ENCODE measurements at regions not wholly inside any gene's neighbourhood (a gene's known extent, or its start where the extent isn't known, plus 50 kb on each side); places are given as distances from the start of the nearest gene placed in this dataset.

DNA sequence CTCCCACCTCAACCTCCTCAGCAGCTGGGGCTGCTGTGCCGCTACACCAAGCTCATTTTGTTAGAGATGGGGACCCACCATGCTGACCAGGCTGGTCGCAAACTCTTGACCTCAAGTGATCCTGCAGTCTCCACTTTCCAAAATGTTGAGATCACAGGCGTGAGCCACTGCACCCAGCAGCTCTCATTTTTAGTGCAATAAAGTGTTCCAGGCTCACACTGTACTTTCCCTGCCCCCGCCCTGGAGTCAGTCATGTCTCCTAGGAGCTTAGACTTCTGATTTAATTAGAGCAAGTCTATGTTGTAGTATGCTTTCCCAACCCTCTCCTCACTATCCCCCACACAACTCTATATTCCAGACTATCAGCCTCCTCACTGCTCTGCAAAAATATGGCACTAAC lies 238.0 kb upstream of the ACTBL2 start:
- TF ChIP-seq POLR2A (IDR thresholded peaks at IDR 0.05): no peak
- TF ChIP-seq, protein P1, sequence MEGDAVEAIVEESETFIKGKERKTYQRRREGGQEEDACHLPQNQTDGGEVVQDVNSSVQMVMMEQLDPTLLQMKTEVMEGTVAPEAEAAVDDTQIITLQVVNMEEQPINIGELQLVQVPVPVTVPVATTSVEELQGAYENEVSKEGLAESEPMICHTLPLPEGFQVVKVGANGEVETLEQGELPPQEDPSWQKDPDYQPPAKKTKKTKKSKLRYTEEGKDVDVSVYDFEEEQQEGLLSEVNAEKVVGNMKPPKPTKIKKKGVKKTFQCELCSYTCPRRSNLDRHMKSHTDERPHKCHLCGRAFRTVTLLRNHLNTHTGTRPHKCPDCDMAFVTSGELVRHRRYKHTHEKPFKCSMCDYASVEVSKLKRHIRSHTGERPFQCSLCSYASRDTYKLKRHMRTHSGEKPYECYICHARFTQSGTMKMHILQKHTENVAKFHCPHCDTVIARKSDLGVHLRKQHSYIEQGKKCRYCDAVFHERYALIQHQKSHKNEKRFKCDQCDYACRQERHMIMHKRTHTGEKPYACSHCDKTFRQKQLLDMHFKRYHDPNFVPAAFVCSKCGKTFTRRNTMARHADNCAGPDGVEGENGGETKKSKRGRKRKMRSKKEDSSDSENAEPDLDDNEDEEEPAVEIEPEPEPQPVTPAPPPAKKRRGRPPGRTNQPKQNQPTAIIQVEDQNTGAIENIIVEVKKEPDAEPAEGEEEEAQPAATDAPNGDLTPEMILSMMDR (IDR thresholded peaks at IDR 0.05): no peak
